ENCODE measurements at regions not wholly inside any gene's neighbourhood (a gene's known extent, or its start where the extent isn't known, plus 50 kb on each side); places are given as distances from the start of the nearest gene placed in this dataset.

GRCh38 chr9:82894548-82894947, 168.4 kb downstream of the RASEF start:
- H3K36me3 ChIP-seq (ENCODE audit: control insufficient read depth in 1 of 2, insufficient read depth in 2 of 2, low read length in 2 of 2), result no peaks in the 10 kb centered on the region
- DNase-seq (ENCODE audit: low read depth, low spot score), result no peak
- H3K4me2 ChIP-seq (ENCODE audit: low read length), result no peak overlapping the region
- H3K4me3 ChIP-seq (replicated peaks in 1 of 2; ENCODE audit: low read depth in 1 of 2, low read length in 2 of 2), result no peak overlapping the region
- H3K27me3 ChIP-seq (ENCODE audit: insufficient read depth, low read length), result no peaks in the 10 kb centered on the region
- H4K20me1 ChIP-seq (ENCODE audit: insufficient read depth), result no peaks in the 10 kb centered on the region
- H3K27ac ChIP-seq (ENCODE audit: low read depth, low read length), result no peak overlapping the region
- CTCF ChIA-PET, result no interaction called here
- no peak for TF ChIP-seq SIN3A (IDR thresholded peaks at IDR 0.05; ENCODE audit: low read depth)
- no peak for TF ChIP-seq YY1 (IDR thresholded peaks at IDR 0.05; ENCODE audit: extremely low read depth, insufficient replicate concordance, low read depth, low read length)
- TF ChIP-seq POLR2AphosphoS5 (IDR thresholded peaks at IDR 0.05; ENCODE audit: low read depth, low read length), result no peak
- TF ChIP-seq TCF7L2 (IDR thresholded peaks at IDR 0.05; ENCODE audit: borderline replicate concordance, extremely low read depth, insufficient read depth, insufficient read length), result no peak
- no peak for TF ChIP-seq ELF1 (IDR thresholded peaks at IDR 0.05; ENCODE audit: borderline replicate concordance, low read depth)
- TF ChIP-seq EZH2 (IDR thresholded peaks at IDR 0.05), result no peak
- no peak for TF ChIP-seq JUND (IDR thresholded peaks at IDR 0.05)
- TF ChIP-seq EGR1 (IDR thresholded peaks at IDR 0.05; ENCODE audit: low read depth), result no peak
- TF ChIP-seq ZFX (IDR thresholded peaks at IDR 0.05), result no peak
- TF ChIP-seq RAD21 (IDR thresholded peaks at IDR 0.05; ENCODE audit: low read depth), result no peak
- no peak for TF ChIP-seq MAX (IDR thresholded peaks at IDR 0.05)
- no peak for TF ChIP-seq POLR2A (IDR thresholded peaks at IDR 0.05; ENCODE audit: borderline replicate concordance, extremely low read depth, insufficient read depth, insufficient read length)
- no peak for TF ChIP-seq REST (IDR thresholded peaks at IDR 0.05; ENCODE audit: low read depth)
- TF ChIP-seq CBX3 (IDR thresholded peaks at IDR 0.05; ENCODE audit: low read depth), result no peak
- intact Hi-C loops (cut with micrococcal nuclease), result no loop called here
- no peaks in the 10 kb centered on the region for H3K4me1 ChIP-seq (ENCODE audit: control insufficient read depth in 1 of 2, insufficient read depth in 2 of 2, low read length in 2 of 2)
- no TSS peak for BruUV-seq (replicated peaks)
- no peaks in the 10 kb centered on the region for H3K9me2 ChIP-seq (ENCODE audit: insufficient read depth)
- no peaks in the 10 kb centered on the region for H3K9me3 ChIP-seq (ENCODE audit: control insufficient read depth in 1 of 2, insufficient read depth in 1 of 2, low read depth in 1 of 2, low read length in 2 of 2)
- H2AFZ ChIP-seq (ENCODE audit: low read depth, low read length, poor library complexity, severe bottlenecking), result no peak overlapping the region
- H3K79me2 ChIP-seq (ENCODE audit: insufficient read depth, low read length), result no peaks in the 10 kb centered on the region
- POLR2A ChIA-PET, result no interaction called here
- ATAC-seq, result no peak
- H3K9ac ChIP-seq (ENCODE audit: low read length), result no peak overlapping the region
- RAD21 ChIA-PET (ENCODE audit: low non-redundant PET in 1 of 2, low total read pairs in 2 of 2, uncharacterized antibody in 2 of 2, unreplicated experiment in 2 of 2), result no interaction called here
